Hepatocyte (in vitro differentiated cells): ENCODE measurements at regions not wholly inside any gene's neighbourhood (a gene's known extent, or its start where the extent isn't known, plus 50 kb on each side); places are given as distances from the start of the nearest gene placed in this dataset.

Source experiments
- DNase-seq: peaks from one replicate; pipeline ENCODE4 v3.0.0-alpha.2; 2016; ENCODE audit warnings: low spot score
- H2AFZ ChIP-seq: fragments of 200-600 bp; sonication (generic); 2 replicates; pipeline ENCODE4 v1.6.0; 2016; ENCODE audit warnings: antibody characterized with exemption, mild to moderate bottlenecking
- H3K27ac ChIP-seq: fragments of 200-600 bp; sonication (generic); 2 replicates; pipeline ENCODE4 v1.5.1; 2016; ENCODE audit warnings: mild to moderate bottlenecking
- H3K27me3 ChIP-seq: fragments of 200-600 bp; sonication (generic); 2 replicates; pipeline ENCODE4 v1.6.1; 2016
- H3K36me3 ChIP-seq: fragments of 200-600 bp; sonication (generic); replicated peaks from 2 replicates; pipeline ENCODE4 v1.5.1; 2016; ENCODE audit warnings: low read depth; ENCODE audit not compliant: insufficient read depth
- H3K4me1 ChIP-seq: fragments of 200-600 bp; sonication (generic); 2 replicates; pipeline ENCODE4 v1.5.1; 2016; ENCODE audit warnings: mild to moderate bottlenecking, moderate library complexity; ENCODE audit not compliant: insufficient read depth
- H3K4me2 ChIP-seq: fragments of 200-600 bp; sonication (generic); 2 replicates; pipeline ENCODE4 v1.6.0; 2016
- H3K4me3 ChIP-seq: fragments of 200-600 bp; sonication (generic); 2 replicates; pipeline ENCODE4 v1.5.1; 2016; ENCODE audit warnings: mild to moderate bottlenecking
- H3K79me2 ChIP-seq: fragments of 200-600 bp; sonication (generic); 2 replicates; pipeline ENCODE4 v1.6.0; 2017; ENCODE audit warnings: mild to moderate bottlenecking
- H3K9me2 ChIP-seq: fragments of 200-600 bp; sonication (generic); replicated peaks from 2 replicates; pipeline ENCODE4 v1.6.0; 2017; ENCODE audit warnings: mild to moderate bottlenecking; ENCODE audit not compliant: insufficient read depth
- H3K9me3 ChIP-seq: fragments of 200-600 bp; sonication (generic); 2 replicates; pipeline ENCODE4 v1.5.1; 2016; ENCODE audit warnings: low read depth, mild to moderate bottlenecking
- H4K20me1 ChIP-seq: fragments of 200-600 bp; sonication (generic); 2 replicates; pipeline ENCODE4 v1.6.0; 2016; ENCODE audit warnings: mild to moderate bottlenecking; ENCODE audit not compliant: insufficient read depth, poor library complexity, severe bottlenecking
- EZH2 ChIP-seq: fragments of 200-600 bp; sonication (generic); IDR thresholded peaks from 2 replicates; pipeline ENCODE4 v1.6.1; 2016; ENCODE audit warnings: antibody characterized with exemption, mild to moderate bottlenecking, borderline replicate concordance
- EZH2phosphoT487 ChIP-seq: fragments of 200-600 bp; sonication (generic); IDR thresholded peaks from one replicate; pipeline ENCODE4 v1.6.1; 2018; ENCODE audit warnings: antibody characterized with exemption, mild to moderate bottlenecking, low read depth, moderate library complexity; ENCODE audit not compliant: unreplicated experiment, severe bottlenecking
- WGBS: methylation state at CpG from one replicate; pipeline ENCODE4 v1.1.6; 2016; ENCODE audit warnings: low lambda C conversion rate; ENCODE audit errors: missing lambda C conversion rate; 5-methylcytosine and 5-hydroxymethylcytosine counted together
- TF ChIP-seq, protein P1 (sequence below): fragments of 200-600 bp; sonication (generic); IDR thresholded peaks from 2 replicates; pipeline ENCODE4 v1.5.1; 2016; ENCODE audit warnings: antibody characterized with exemption, mild to moderate bottlenecking; ENCODE audit not compliant: poor library complexity

DNA sequence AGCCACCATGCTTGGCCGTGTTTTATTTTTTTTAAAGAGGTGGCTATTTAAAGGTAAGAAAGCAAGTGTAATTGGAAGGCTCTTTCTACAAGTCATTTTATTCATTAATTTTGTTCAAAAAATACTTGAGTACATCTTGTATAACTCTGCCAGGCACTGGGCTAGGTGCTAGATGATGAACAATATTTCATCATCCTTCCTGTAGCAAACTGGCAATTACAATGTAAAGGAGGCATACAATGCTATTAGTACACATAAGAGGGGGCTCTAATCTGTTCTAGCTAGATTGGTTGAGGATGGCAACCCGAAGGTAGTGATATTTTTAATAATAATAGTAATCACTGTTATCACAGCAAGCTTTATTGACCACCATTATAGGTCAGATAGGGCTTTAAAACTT, 215.5 kb upstream of the KLF14 start:
- H3K36me3 ChIP-seq, result no peaks in the 10 kb centered on the region
- no peaks in the 10 kb centered on the region for H3K9me2 ChIP-seq
- no peaks in the 10 kb centered on the region for H3K9me3 ChIP-seq
- no peaks in the 10 kb centered on the region for H3K27me3 ChIP-seq
- no peak overlapping the region for H3K4me2 ChIP-seq
- TF ChIP-seq EZH2 (no peak), EZH2phosphoT487 (no peak)
- TF ChIP-seq, protein P1, sequence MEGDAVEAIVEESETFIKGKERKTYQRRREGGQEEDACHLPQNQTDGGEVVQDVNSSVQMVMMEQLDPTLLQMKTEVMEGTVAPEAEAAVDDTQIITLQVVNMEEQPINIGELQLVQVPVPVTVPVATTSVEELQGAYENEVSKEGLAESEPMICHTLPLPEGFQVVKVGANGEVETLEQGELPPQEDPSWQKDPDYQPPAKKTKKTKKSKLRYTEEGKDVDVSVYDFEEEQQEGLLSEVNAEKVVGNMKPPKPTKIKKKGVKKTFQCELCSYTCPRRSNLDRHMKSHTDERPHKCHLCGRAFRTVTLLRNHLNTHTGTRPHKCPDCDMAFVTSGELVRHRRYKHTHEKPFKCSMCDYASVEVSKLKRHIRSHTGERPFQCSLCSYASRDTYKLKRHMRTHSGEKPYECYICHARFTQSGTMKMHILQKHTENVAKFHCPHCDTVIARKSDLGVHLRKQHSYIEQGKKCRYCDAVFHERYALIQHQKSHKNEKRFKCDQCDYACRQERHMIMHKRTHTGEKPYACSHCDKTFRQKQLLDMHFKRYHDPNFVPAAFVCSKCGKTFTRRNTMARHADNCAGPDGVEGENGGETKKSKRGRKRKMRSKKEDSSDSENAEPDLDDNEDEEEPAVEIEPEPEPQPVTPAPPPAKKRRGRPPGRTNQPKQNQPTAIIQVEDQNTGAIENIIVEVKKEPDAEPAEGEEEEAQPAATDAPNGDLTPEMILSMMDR, result no peak
- no peaks in the 10 kb centered on the region for H4K20me1 ChIP-seq
- no peak for DNase-seq
- no peak overlapping the region for H2AFZ ChIP-seq
- no peaks in the 10 kb centered on the region for H3K4me1 ChIP-seq
- no peak overlapping the region for H3K27ac ChIP-seq
- H3K79me2 ChIP-seq, result no peaks in the 10 kb centered on the region
- WGBS, result 96% methylated on average over 2 of the region's 2 CpGs
- no peak overlapping the region for H3K4me3 ChIP-seq

DNA sequence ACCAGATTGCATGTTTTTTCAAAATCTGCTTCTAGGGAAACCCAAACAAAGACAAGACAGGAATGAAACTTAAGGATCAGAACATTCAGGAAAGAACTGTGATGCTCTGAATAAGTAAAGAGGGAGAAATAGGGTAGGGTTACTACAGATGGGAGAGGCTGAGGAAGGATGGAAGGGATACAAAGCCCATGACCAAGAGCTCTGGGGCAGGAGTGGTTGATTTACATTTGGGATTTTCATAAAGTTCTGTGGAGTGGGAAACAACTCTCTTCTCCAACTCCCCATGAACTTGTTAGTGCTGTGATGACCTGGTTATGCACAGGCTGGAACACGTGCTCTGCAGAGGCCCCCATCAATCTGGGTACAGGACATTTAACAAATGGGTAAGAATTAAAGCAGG, 216.0 kb upstream of the KLF14 start:
- H3K4me2 ChIP-seq, result no peak overlapping the region
- no peaks in the 10 kb centered on the region for H3K9me2 ChIP-seq
- whole genome bisulfite sequencing, result 78% methylated on average over 1 of the region's 1 CpG
- H3K9me3 ChIP-seq, result no peaks in the 10 kb centered on the region
- no peak for DNase-seq
- no peaks in the 10 kb centered on the region for H4K20me1 ChIP-seq
- H3K27me3 ChIP-seq, result no peaks in the 10 kb centered on the region
- H3K4me3 ChIP-seq, result no peak overlapping the region
- H2AFZ ChIP-seq, result no peak overlapping the region
- H3K27ac ChIP-seq, result no peak overlapping the region
- TF ChIP-seq, protein P1, result no peak
- TF ChIP-seq EZH2phosphoT487 (no peak), EZH2 (no peak)
- H3K4me1 ChIP-seq, result no peaks in the 10 kb centered on the region
- H3K79me2 ChIP-seq, result no peaks in the 10 kb centered on the region
- no peaks in the 10 kb centered on the region for H3K36me3 ChIP-seq

DNA sequence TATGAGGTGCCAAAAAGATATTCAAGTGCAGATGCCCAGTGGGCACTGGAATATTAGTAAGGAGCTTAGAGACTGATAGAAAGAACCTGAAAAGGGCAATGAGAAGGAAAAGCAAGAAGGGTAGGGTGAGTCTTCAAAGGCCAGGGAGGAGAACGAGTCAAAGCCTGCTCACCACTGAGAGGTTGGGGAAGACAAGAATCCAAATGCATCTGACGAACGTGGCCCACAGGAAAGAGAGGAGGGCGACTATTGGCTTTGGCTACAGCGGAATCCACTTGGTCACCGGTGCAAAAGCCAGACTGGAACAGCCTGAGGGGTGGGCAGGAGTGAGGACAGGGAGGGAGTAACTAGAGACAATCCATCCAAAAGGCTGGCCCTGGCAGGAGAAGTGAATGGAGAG, 216.7 kb upstream of the KLF14 start:
- DNase-seq, result no peak
- H3K79me2 ChIP-seq, result no peaks in the 10 kb centered on the region
- H3K4me3 ChIP-seq, result no peak overlapping the region
- H3K9me3 ChIP-seq, result no peaks in the 10 kb centered on the region
- H3K9me2 ChIP-seq, result no peaks in the 10 kb centered on the region
- no peak overlapping the region for H3K4me2 ChIP-seq
- no peak overlapping the region for H2AFZ ChIP-seq
- WGBS, result 94% methylated on average over 6 of the region's 6 CpGs
- H3K27me3 ChIP-seq, result no peaks in the 10 kb centered on the region
- H3K27ac ChIP-seq, result no peak overlapping the region
- H3K4me1 ChIP-seq, result no peaks in the 10 kb centered on the region
- no peaks in the 10 kb centered on the region for H4K20me1 ChIP-seq
- TF ChIP-seq EZH2 (no peak), EZH2phosphoT487 (no peak)
- TF ChIP-seq, protein P1, result no peak
- no peaks in the 10 kb centered on the region for H3K36me3 ChIP-seq

DNA sequence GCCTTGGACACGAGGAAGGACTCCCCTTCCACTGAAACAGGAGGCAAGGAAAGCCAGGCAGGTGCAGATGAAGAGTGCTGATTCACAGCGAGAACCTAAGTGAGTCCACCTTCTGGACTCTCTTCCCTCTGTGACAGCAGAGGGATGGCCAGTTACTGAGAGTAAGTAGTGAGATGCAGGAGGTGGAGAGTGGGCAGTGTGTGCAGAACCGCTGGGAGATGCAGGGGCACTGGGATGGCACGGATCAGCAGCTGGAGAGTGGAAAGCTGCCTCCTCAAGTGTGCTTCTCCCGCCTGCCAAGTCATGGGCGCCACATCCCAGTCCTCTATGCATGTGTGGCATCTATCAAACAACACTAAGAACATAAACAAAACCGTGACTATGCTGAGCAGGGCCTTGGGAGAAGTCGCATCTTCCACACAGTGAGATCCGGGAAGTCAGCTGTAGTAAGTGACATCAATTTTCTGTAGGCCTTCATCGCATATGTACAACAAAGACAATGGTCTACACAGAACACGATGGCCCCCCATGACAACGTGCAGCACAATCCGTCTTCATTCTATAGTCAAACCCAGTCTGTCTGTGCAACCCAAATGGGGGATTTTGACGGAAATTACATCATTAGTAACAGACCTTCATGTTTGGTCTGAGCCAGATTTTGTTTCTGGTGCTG, 217.4 kb upstream of the KLF14 start:
- H3K4me3 ChIP-seq, result no peak overlapping the region
- H3K36me3 ChIP-seq, result no peaks in the 10 kb centered on the region
- WGBS, result 94% methylated on average over 14 of the region's 14 CpGs
- no peaks in the 10 kb centered on the region for H3K9me3 ChIP-seq
- no peak for TF ChIP-seq EZH2
- TF ChIP-seq, protein P1, result no peak
- no peak for TF ChIP-seq EZH2phosphoT487
- no peak overlapping the region for H3K4me2 ChIP-seq
- no peak overlapping the region for H2AFZ ChIP-seq
- H4K20me1 ChIP-seq, result no peaks in the 10 kb centered on the region
- DNase-seq, result no peak
- H3K27me3 ChIP-seq, result no peaks in the 10 kb centered on the region
- H3K4me1 ChIP-seq, result no peaks in the 10 kb centered on the region
- H3K9me2 ChIP-seq, result no peaks in the 10 kb centered on the region
- no peaks in the 10 kb centered on the region for H3K79me2 ChIP-seq
- H3K27ac ChIP-seq, result no peak overlapping the region
